CD1c-positive myeloid dendritic cell (primary cell): ENCODE measurements at regions not wholly inside any gene's neighbourhood (a gene's known extent, or its start where the extent isn't known, plus 50 kb on each side); places are given as distances from the start of the nearest gene placed in this dataset.
A peak's percentile ranks its signal among the peaks of the same experiment; 100 is the strongest.
"Not testable (repeated sequence)": the region's sequence is repeated elsewhere in the genome, so short reads cannot be mapped to it uniquely, and the experiment has no call there.

Source experiments
- DNase-seq: peaks from one replicate; pipeline ENCODE4 v3.0.0-alpha.2; 2016; ENCODE audit errors: extremely low spot score

DNA sequence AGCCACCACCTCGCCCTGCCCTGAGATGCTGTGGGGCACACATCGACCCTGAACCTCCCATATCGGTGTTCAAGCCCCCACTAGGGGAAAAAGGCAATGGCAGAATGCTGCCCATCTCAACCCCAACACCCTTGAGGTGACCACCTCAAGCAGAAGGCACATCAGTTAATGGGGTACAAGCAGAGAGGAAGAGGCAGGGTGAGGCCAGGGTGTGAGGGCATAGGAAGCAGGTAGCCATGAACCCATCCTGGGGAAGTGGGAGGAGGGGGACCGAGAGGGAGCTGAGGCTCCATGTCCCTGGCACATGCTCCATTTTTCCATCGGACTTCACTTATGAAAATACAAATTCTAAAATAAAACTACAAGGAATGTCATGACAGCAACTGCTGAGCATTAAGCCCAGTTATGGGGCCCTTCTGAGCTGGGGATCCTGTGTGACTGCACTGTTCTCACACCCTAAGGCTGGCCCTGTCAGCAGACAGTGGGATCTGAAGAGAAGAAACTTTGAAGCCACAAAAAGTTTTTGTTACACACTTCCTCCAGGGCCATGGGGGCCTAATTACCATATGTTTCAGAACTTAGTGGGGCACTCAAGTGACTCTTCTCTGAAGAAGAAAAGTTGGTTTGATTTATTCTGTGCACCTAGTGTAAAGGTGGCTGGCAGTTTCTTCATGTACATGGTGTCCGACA, 68.2 kb upstream of the FAM241A start:
- DNase-seq: no peak

DNA sequence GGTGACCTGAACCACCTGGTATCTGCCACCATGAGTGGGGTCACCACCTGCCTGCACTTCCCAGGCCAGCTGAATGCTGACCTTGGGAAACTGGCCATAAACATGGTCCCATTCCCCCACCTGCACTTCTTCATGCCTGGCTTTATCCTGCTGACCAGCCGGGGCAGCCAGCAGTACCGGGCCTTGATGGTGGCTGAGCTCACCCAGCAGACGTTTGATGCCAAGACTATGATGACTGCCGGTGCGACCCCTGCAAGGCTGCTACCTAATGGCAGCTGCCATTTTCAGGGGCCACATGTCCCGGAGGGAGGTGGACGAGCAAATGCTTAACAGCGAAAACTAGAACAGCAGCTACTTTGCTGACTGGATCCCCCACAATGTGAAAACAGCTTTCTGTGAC, 67.5 kb upstream of the FAM241A start:
- no peak for DNase-seq

DNA sequence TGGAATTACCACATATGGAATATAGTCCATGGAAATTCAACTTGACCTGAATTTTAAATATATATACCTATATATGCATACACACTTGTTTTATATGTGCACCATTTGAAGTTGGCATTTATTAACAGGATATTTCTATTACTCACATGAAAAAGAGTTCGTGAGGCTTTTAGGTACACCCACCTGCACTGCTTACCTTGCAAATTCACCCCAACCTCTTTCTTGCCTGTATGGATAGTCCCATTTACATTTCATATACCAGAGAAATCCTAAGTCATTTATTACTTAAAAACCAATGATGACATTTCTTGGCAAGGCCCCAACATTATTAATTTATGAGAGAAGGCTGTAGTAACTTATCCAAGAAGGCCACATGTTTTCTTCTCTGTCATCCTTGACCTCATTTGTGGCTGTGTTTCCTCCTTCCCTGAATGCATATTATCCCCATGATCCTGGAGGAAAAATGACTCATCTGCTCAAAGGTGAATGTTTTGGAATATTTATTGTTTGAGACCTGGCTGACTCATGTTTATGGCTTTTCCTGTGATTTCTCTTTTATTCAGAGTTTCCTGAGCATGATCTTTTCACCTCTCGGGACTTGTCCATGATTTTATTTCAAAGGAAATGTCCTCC, 62.2 kb upstream of the FAM241A start:
- DNase-seq: no peak

- DNase-seq: no peak
These were observed 61.5 kb upstream of the FAM241A start for GRCh38 chr4:112083587-112084347.

DNA sequence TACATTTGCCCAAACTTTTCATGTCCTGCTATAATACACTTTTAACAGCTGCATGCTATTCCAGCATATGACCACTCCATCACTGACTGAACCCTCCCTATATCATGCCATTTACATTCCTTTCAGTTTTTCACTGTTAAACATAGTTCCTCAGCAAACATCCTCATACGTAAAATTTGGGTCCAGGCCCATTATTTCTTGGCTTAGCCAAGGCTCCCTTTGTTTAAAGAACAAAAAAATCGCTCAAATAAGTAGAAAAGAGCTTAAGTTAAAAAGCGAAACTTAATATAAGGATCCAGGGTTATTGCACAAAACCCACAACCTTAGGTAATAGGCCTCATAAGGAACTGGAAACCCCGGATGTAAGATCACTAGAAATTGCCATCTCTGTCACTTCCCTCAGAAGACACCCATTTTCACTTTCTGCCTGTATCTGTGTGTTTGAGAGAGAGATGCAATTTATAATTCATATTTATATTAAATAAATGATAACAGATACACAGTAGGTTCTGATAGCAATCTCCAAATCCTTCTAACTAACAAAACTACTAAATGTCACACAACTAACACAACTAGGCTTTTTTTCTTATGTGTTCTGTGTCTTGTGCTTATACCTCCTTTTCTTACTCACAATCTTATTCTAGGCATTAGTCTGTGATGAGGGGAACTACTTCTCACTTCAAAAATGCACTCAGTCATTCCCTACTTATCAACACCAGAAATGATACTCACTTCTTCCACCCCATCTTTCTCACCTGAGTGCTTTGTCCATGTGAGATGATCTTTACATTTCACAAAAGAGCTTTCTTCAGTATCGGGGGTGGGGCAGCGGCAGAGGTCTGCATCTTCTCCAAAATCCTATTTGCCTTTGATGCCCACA, 59.9 kb upstream of the FAM241A start:
- DNase-seq: peak; percentile 87

DNA sequence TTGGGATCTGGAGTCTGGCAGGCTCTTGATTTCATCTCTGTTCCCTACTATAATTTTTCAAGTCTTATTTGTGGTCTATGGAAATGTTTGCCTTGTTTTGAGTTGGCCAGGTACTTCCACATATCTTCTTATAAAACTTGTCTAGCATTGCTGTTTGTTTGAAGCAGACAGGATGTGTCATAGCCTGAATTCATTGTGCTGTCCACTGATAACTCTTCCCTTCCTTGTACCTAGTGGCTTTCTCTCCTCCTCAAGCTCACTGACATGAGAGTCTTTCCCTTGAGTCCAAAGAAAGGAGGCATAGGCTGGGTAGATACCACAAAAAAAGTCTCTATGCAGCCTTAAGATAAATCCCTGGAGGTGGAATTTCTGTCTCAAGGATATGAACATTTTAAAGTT, 59.2 kb upstream of the FAM241A start:
- no peak for DNase-seq

GRCh38 chr4:112086661-112087060, 58.6 kb upstream of the FAM241A start:
- DNase-seq: not testable (repeated sequence)

DNA sequence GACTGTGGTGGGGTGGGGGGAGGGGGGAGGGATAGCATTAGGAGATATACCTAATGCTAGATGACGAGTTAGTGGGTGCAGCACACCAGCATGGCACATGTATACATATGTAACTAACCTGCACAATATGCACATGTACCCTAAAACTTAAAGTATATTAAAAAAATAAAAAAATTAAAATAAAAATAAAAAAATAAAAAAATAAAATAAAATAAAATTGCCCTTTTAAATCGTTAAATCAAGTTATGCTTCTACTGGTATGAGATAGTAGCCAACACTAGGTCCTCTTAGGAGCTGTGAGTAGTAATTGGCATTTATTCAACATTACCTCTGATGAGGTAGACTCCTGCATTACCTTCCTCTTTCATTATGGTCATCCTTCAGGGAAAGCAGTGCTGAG, 52.9 kb upstream of the FAM241A start:
- not testable (repeated sequence) for DNase-seq

GRCh38 chr4:112093636-112094202, 51.5 kb upstream of the FAM241A start:
- DNase-seq: no peak

- DNase-seq: no peak
These were observed 50.9 kb upstream of the FAM241A start for GRCh38 chr4:112094330-112094729.
